IPS-NIHi11 (cell line): ENCODE measurements at regions not wholly inside any gene's neighbourhood (a gene's known extent, or its start where the extent isn't known, plus 50 kb on each side); places are given as distances from the start of the nearest gene placed in this dataset.

ENCODE experiments used
- DNase-seq: peaks from one replicate; pipeline ENCODE4 v3.0.0; 2012; ENCODE audit warnings: mixed read lengths, low spot score

- DNase-seq: no peak
These were observed 696.2 kb upstream of the TENM4 start for GRCh38 chr11:80136991-80137390.

DNA sequence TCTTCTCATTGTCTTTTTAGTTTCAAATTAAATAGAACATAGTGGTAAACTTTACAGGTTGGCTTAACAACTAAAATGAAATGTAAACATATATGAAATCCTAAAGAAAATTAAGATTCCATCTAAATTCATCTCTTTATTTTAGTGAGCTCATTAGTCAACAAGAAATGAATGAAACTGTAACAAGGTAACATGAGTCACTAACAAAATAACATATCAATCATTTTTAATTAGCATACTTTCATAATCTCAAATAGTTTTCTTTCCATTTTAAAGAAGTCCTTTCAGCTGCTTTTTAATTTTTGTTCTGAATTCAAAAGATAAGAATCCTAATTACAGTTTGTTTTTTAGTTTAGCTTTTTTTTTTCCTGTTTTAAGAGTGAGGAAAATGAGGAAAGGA is 688.6 kb upstream of the TENM4 start:
- DNase-seq: no peak

DNA sequence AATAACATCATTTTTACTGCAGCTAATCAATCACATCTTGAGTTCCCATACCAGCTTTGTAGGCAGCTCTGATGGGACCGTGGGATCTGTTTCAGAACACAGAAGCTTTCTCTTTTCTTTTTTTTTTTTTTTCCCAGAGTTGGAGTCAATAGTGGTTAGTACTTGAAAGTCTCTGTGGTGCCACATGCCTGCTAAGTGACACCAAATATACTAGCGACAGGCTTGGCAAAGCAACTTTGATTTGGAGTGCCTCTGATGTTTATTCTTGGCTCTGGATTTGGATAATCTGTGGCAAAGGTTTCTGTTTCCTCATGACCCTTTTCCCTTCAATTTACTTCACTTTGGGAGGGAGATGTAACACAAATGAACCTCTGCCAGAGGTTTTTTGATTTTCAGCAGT is 681.4 kb upstream of the TENM4 start:
- no peak for DNase-seq

- no peak for DNase-seq
These were observed 677.2 kb upstream of the TENM4 start for GRCh38 chr11:80118073-80118472.

DNA sequence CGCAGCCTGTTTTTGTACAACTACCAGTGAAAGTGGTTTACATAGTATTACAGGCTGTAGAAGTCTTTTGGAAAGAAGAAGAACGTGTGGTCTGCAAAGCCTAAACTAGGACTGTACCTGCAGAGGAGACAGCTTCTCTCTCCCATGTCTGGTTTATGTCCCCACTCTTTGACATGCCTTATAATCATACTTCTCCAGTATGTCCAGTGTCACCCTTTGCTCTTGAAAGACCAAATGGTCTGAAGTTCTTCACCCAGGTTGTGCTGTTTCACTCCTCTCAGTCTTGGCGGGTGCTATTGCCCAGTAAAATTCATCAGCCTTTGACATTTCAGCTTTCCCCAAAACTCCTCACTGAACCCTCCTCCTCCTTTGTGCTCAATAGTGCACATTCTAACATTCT is 676.0 kb upstream of the TENM4 start:
- no peak for DNase-seq

- no peak for DNase-seq
These were observed 668.8 kb upstream of the TENM4 start for GRCh38 chr11:80109652-80110051.

GRCh38 chr11:80109031-80109430 is 668.2 kb upstream of the TENM4 start:
- no peak for DNase-seq

GRCh38 chr11:80107415-80107814 is 666.6 kb upstream of the TENM4 start:
- DNase-seq: no peak

DNA sequence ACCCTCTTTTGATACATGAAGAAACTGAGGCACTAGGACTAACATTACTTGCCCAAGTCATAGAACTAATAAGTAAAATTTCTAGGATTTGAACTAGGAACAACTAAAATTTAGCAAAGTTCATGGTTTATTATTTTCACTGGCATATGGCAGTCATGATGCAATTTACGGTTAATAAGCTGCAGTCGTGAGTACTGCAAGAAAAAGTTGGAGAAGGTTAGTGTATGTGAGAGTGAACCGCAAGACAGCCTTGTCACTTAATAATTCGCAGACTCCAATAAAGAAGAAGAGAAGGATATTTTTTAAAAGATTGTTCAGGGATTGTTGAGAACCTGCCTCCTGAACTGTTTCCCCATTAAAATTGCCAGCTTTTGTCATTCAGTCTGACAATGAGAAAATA is 663.4 kb upstream of the TENM4 start:
- DNase-seq: no peak

DNA sequence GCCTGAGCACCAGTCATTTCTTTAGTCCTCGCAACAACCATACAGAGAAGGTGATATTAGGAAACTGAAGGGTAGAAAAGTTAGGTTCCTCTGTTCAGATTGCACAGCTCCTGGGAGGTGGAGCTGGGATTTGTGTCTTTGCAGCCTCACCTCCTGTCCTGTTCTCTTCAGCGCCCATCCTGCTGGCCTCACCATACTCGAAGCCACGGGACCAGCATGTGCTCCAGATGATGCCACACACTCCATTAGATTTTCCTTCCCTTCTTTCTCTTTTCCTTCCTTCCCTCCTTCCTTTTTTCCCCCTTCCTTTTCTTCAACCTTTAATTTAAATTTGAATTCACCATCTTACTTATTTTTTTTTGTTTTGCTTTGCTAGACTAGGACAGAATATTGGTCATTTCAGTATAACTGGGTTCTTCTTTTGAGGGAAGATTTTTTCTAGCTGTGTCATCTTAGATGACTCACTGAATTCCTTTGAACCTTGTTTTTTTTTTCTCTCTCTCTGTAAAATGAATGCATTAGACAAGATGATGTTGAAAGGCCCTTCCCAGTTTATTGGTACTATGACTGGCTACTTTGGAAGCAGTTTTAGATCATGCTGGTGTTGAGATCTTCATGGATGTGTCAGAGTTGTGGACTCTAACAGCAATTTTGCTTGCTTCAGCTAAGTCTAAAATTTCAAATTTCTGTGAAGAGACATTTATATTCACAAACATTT is 662.5 kb upstream of the TENM4 start:
- DNase-seq: no peak

DNA sequence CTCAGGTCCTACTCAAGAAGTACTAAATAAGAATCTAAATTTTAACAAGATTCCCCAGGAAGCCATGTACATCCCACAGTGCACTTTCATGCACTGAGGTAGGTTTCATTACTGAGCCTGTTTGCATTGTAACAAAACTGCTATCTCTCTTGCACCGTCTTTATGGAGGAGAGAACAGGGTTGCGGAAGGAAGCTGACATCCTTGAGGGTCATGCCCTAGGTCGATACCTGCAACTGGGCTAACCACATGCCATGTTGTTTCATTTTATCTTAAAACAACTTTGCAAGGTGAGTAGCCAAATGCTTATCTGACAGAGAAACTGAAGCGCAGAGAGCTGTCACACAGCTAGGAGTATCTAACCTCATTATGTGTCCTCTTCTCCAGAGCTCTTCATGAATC is 656.3 kb upstream of the TENM4 start:
- no peak for DNase-seq

GRCh38 chr11:80096736-80097135 is 655.9 kb upstream of the TENM4 start:
- no peak for DNase-seq

DNA sequence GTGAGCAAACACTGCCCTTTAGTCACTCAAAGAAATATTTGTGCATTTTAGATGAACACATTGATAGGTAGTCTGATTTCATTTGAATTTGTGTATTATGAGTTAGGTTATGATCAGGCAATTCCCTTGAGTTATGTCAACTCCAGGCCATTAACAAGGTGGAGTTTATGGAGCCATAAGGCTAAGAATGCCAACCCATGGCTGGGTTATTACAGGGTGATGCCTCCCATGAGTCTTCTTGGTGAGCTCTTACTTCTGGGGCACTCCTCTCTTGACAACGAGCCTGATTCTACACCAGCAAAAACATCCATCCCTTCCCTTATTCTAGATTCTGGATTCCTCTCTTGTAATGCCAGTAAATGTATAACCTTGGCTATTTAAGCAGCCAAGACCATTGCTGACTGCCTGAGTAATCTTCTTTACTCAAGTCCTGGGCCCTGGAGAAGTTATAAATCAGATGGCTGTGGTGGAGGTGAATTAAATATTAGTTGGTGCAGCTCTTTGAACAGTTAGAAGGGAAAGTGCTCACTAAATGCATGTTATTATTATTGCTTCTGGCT is 645.7 kb upstream of the TENM4 start:
- DNase-seq: no peak

DNA sequence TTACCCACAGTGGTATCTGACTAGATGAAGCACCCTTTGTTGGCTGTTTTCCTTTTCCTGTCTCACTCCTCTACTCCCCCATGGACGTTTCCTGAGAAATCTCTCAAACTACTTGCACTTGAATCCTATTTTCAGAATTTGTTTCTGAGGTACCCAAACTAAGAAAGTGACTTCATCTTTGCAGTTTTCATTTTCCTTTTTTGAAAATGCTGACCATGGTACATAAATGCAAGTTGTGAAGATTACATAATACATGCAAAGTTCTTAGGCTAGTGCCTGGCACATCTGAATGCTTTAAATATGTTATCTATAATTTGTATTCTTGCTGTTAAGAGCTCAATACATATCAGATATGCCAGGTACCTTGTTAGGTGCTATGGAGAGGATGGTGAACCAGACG is 644.7 kb upstream of the TENM4 start:
- no peak for DNase-seq

GRCh38 chr11:80084608-80085007 is 643.8 kb upstream of the TENM4 start:
- no peak for DNase-seq

DNA sequence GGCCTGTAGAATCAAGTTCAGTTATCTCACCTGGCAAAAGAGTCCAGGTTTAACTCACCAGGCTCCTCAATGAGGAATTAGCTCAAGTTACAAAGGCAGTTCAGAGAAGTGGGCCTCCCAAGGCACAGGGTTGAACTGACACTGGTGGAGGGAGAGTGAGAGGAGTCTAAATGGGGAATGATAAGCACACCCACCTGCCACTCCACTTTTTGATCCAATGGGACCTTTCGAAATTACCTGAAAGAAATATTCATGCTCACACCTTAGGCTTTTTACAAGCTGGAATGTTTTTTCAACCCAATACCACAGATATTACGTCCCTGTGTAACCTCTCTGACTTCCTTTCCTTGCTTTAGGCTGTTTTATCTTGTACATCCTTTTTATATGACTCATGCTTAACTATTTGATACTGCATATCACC is 642.7 kb upstream of the TENM4 start:
- DNase-seq: peak; percentile 15

DNA sequence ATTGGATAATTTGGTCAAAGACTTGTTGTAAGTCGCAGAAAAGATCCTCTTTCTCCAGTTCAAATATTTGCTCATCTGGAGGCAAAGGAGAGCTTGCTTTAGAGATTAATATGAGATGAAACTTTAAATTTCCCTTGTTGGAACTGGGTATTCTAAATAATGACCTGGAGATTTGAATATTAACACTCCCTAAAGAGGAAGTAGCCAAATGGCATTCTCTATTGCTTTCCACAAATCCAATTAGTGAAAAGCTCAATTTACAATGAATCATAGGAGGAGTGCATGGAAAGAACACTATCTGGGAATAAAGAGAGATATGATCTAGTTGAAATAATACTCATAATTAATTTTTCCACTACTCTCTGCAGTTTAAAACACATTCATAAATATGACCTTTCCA is 641.6 kb upstream of the TENM4 start:
- DNase-seq: no peak

DNA sequence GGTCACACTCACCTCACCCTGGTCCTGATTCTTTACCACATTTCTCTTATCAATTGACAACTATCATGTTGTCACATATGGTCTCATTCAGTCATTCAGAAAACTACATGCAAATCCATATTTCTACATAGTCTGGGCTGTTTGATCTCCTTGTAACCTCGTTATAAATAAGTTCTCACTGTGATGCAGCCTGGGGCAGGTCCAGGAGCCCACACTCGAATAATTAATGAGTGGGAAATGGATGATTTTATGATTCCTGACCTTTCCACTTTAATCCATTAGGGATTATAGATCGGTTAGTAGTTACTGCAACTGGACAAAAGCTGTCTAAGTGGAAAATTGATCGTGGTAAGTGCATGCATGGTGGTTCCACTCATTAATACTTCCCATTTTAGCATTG is 636.3 kb upstream of the TENM4 start:
- no peak for DNase-seq

- DNase-seq: no peak
These were observed 634.0 kb upstream of the TENM4 start for GRCh38 chr11:80074837-80075236.

DNA sequence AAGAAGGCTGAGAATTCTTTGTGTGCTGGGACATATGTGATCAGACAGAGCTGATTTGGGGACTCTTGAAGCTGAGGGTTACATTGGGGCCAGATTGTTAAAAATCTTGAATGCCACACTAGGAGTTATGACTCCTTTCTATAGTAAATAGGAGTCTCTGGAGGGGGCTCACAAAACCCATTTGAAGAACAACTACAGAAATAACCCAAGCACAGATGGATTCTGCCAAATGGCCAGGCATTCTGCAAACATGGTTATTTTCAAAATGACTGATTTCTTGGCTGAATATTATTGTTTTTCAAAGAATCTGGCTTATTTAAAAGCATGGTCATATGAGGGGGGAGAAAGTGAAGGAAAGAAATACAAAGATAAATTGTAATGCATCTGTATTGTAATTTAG is 625.5 kb upstream of the TENM4 start:
- DNase-seq: no peak

DNA sequence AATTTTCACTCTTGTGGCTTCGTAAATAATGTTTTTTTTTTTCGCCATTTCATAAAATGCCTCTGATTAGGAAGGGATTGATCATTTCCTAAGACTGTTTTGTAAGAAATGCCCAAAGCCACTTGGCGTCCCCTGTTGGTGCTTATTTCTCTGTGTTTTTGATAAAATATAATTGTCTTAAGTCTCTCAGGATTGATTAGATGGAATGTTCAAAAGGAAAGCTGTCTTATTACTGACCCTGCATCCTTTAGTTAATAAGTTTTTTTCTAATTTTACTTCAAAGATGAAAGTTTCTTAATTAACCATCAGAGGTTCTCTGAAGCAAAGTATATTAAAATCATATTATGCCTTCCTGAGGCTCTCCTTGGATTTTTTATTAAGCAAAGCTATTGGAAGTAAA is 624.3 kb upstream of the TENM4 start:
- DNase-seq: no peak

DNA sequence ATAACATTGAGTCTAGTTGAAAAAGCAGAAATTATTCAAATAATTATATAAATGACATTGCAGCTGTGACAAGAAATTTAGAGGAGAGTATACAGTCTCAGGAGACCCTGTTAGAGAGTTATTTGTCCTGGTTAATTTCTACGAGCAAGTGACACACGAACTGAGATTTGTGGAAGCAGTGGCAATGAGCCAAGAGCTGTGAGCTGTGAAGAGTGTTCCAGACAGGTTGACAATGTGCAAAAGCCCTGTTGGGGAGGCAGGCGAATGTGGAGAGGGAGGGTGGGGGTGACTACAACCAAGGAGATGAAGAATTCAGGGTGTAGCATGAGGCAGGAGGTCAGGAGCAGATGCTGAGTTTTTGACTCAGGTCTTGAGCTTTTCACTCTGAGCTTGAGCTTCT is 620.2 kb upstream of the TENM4 start:
- DNase-seq: no peak

- DNase-seq: no peak
These were observed 613.8 kb upstream of the TENM4 start for GRCh38 chr11:80054582-80055165.

GRCh38 chr11:80048513-80048912 is 607.7 kb upstream of the TENM4 start:
- no peak for DNase-seq
